Mesodermal cell (in vitro differentiated cells): ENCODE measurements at regions not wholly inside any gene's neighbourhood (a gene's known extent, or its start where the extent isn't known, plus 50 kb on each side); places are given as distances from the start of the nearest gene placed in this dataset.
"Not testable (repeated sequence)": the region's sequence is repeated elsewhere in the genome, so short reads cannot be mapped to it uniquely, and the experiment has no call there.

ENCODE experiments used
- H3K27ac ChIP-seq: 2 replicates; pipeline ENCODE4 v1.7.0; 2013; ENCODE audit warnings: mild to moderate bottlenecking, low read depth, low read length, moderate library complexity; ENCODE audit not compliant: severe bottlenecking
- H3K36me3 ChIP-seq: 2 replicates; pipeline ENCODE4 v1.7.1; 2013; ENCODE audit warnings: mild to moderate bottlenecking, low read length, moderate library complexity; ENCODE audit not compliant: control insufficient read depth, insufficient read depth
- H3K4me1 ChIP-seq: one replicate; pipeline ENCODE4 v1.7.1; 2013; ENCODE audit warnings: mild to moderate bottlenecking, low read length; ENCODE audit not compliant: insufficient read depth, control insufficient read depth, poor library complexity, severe bottlenecking
- H3K4me3 ChIP-seq: 2 replicates; pipeline ENCODE4 v1.7.0; 2013; ENCODE audit warnings: low read length, control low read depth, mild to moderate bottlenecking; ENCODE audit not compliant: insufficient read depth, poor library complexity, severe bottlenecking; ENCODE audit errors: extremely low read depth
- H3K9me3 ChIP-seq: 2 replicates; pipeline ENCODE4 v1.7.1; 2013; ENCODE audit warnings: mild to moderate bottlenecking, low read length, moderate library complexity; ENCODE audit not compliant: control insufficient read depth
- WGBS, 2 experiments: methylation state at CpG; one replicate each; pipeline ENCODE4 v1.1.5; 2013; ENCODE audit warnings: missing lambda C conversion rate in 2 of 2; ENCODE audit not compliant: insufficient coverage in 2 of 2; 5-methylcytosine and 5-hydroxymethylcytosine counted together

GRCh38 chr15:93345981-93346380 is 257.0 kb upstream of the RGMA start:
- Histone ChIP-seq H3K27ac (no peak overlapping the region), H3K4me3 (no peak overlapping the region), H3K36me3 (no peaks in the 10 kb centered on the region), H3K4me1 (no peaks in the 10 kb centered on the region), H3K9me3 (no peaks in the 10 kb centered on the region)
- 88 to 92% methylated on average over 1 to 2 of the region's 6 CpGs for WGBS, 2 experiments

GRCh38 chr15:93343402-93343801 is 254.4 kb upstream of the RGMA start:
- WGBS, 2 experiments, result 95% methylated on average over 3 of the region's 5 CpGs; no CpG with 5 or more reads in 1 of the 2 experiments
- H3K9me3 ChIP-seq, H3K27ac ChIP-seq, H3K4me3 ChIP-seq, H3K36me3 ChIP-seq, H3K4me1 ChIP-seq: not testable (repeated sequence)

- Histone ChIP-seq H3K27ac (no peak overlapping the region), H3K4me1 (no peaks in the 10 kb centered on the region), H3K9me3 (no peaks in the 10 kb centered on the region), H3K36me3 (no peaks in the 10 kb centered on the region), H3K4me3 (no peak overlapping the region)
- WGBS, 2 experiments, result 76 to 95% methylated on average over 2 to 4 of the region's 4 CpGs
Measured at GRCh38 chr15:93341164-93341563, 252.2 kb upstream of the RGMA start.

- no peaks in the 10 kb centered on the region for H3K9me3 ChIP-seq
- no peak overlapping the region for H3K27ac ChIP-seq
- no peak overlapping the region for H3K4me3 ChIP-seq
- H3K4me1 ChIP-seq, result no peaks in the 10 kb centered on the region
- H3K36me3 ChIP-seq, result no peaks in the 10 kb centered on the region
- whole genome bisulfite sequencing, 2 experiments, result 100% methylated on average over 2 of the region's 2 CpGs; no CpG with 5 or more reads in 1 of the 2 experiments
Measured at GRCh38 chr15:93340406-93340805, 251.4 kb upstream of the RGMA start.

- H3K4me1 ChIP-seq, result peaks cover 4% of the 10 kb centered on the region
- no peaks in the 10 kb centered on the region for H3K9me3 ChIP-seq
- no peaks in the 10 kb centered on the region for H3K36me3 ChIP-seq
- no peak overlapping the region for H3K27ac ChIP-seq
- no peak overlapping the region for H3K4me3 ChIP-seq
- WGBS, 2 experiments, result 12 to 29% methylated on average over 5 of the region's 6 CpGs
Measured at GRCh38 chr15:93333796-93334195, 244.8 kb upstream of the RGMA start.

- H3K27ac ChIP-seq, H3K4me3 ChIP-seq, H3K9me3 ChIP-seq, H3K36me3 ChIP-seq, H3K4me1 ChIP-seq: not testable (repeated sequence)
- WGBS, 2 experiments, result 8% methylated on average over 2 of the region's 16 CpGs; no CpG with 5 or more reads in 1 of the 2 experiments
Measured at GRCh38 chr15:93333126-93333525, 244.1 kb upstream of the RGMA start.

- Histone ChIP-seq H3K36me3 (no peaks in the 10 kb centered on the region), H3K9me3 (no peaks in the 10 kb centered on the region), H3K4me3 (no peak overlapping the region), H3K27ac (peak overlapping the region; percentile 16), H3K4me1 (peaks cover 4% of the 10 kb centered on the region)
- 0% methylated on average over 2 of the region's 4 CpGs; no CpG with 5 or more reads in 1 of the 2 experiments for WGBS, 2 experiments
Measured at GRCh38 chr15:93332168-93332553, 243.2 kb upstream of the RGMA start.

GRCh38 chr15:93331545-93332167 is 242.6 kb upstream of the RGMA start:
- Histone ChIP-seq H3K27ac (no peak overlapping the region), H3K4me3 (no peak overlapping the region), H3K36me3 (no peaks in the 10 kb centered on the region), H3K9me3 (no peaks in the 10 kb centered on the region), H3K4me1 (peaks cover 4% of the 10 kb centered on the region)
- WGBS, 2 experiments, result 6 to 9% methylated on average over 6 to 7 of the region's 9 CpGs

GRCh38 chr15:93330912-93331544 is 242.0 kb upstream of the RGMA start:
- 60% methylated on average over 2 of the region's 6 CpGs; no CpG with 5 or more reads in 1 of the 2 experiments for WGBS, 2 experiments
- H3K27ac ChIP-seq, result no peak overlapping the region
- H3K4me1 ChIP-seq, result peaks cover 4% of the 10 kb centered on the region
- no peaks in the 10 kb centered on the region for H3K36me3 ChIP-seq
- no peaks in the 10 kb centered on the region for H3K9me3 ChIP-seq
- no peak overlapping the region for H3K4me3 ChIP-seq

GRCh38 chr15:93327364-93327763 is 238.4 kb upstream of the RGMA start:
- Histone ChIP-seq H3K9me3 (no peaks in the 10 kb centered on the region), H3K36me3 (no peaks in the 10 kb centered on the region), H3K27ac (no peak overlapping the region), H3K4me3 (no peak overlapping the region), H3K4me1 (peaks cover 4% of the 10 kb centered on the region)
- 43 to 75% methylated on average over 2 of the region's 2 CpGs for WGBS, 2 experiments
